WTC11 (cell line): ENCODE measurements at regions not wholly inside any gene's neighbourhood (a gene's known extent, or its start where the extent isn't known, plus 50 kb on each side); places are given as distances from the start of the nearest gene placed in this dataset.

Experiments
- CREB1 ChIP-seq: sonication (generic); formaldehyde crosslinking; IDR thresholded peaks from 2 replicates; pipeline ENCODE4 v1.8.0; 2023; ENCODE audit warnings: mild to moderate bottlenecking, missing genetic modification reagents
- CREM ChIP-seq: sonication (generic); formaldehyde crosslinking; IDR thresholded peaks from 2 replicates; pipeline ENCODE4 v1.8.1; 2022; ENCODE audit warnings: mild to moderate bottlenecking, missing genetic modification reagents, moderate library complexity
- ELF4 ChIP-seq: sonication (generic); formaldehyde crosslinking; IDR thresholded peaks from 2 replicates; pipeline ENCODE4 v1.8.1; 2022; ENCODE audit warnings: low read depth, mild to moderate bottlenecking, moderate library complexity, missing genetic modification reagents
- SP1 ChIP-seq: sonication (generic); formaldehyde crosslinking; conservative IDR thresholded peaks from 2 replicates; pipeline ENCODE4 v1.8.1; 2022; ENCODE audit warnings: missing genetic modification reagents
- TP53 ChIP-seq: sonication (generic); formaldehyde crosslinking; IDR thresholded peaks from 2 replicates; pipeline ENCODE4 v1.8.1; 2023; ENCODE audit warnings: mild to moderate bottlenecking, missing genetic modification reagents
- TF ChIP-seq, protein P1 (sequence below): sonication (generic); formaldehyde crosslinking; IDR thresholded peaks from 2 replicates; pipeline ENCODE4 v1.8.1; 2022; ENCODE audit warnings: mild to moderate bottlenecking, missing genetic modification reagents, moderate library complexity, borderline replicate concordance
- TF ChIP-seq, protein P2 (sequence below): sonication (generic); formaldehyde crosslinking; IDR thresholded peaks from 2 replicates; pipeline ENCODE4 v1.8.0; 2022; ENCODE audit warnings: mild to moderate bottlenecking, missing genetic modification reagents
- TF ChIP-seq, protein P3 (sequence below): fragments of 200-600 bp; IDR thresholded peaks from 2 replicates; pipeline ENCODE4 v1.8.0; 2022; ENCODE audit warnings: antibody characterized with exemption
- TF ChIP-seq, protein P4 (sequence below): sonication (generic); formaldehyde crosslinking; IDR thresholded peaks from 2 replicates; pipeline ENCODE4 v1.8.1; 2023; ENCODE audit warnings: mild to moderate bottlenecking, missing genetic modification reagents
- TF ChIP-seq, protein P5 (sequence below): sonication (generic); formaldehyde crosslinking; IDR thresholded peaks from 2 replicates; pipeline ENCODE4 v1.8.0; 2022; ENCODE audit warnings: mild to moderate bottlenecking, missing genetic modification reagents
- TF ChIP-seq, protein P6 (sequence below): sonication (generic); formaldehyde crosslinking; IDR thresholded peaks from 2 replicates; pipeline ENCODE4 v1.8.1; 2022; ENCODE audit warnings: low read depth, missing genetic modification reagents, borderline replicate concordance

DNA sequence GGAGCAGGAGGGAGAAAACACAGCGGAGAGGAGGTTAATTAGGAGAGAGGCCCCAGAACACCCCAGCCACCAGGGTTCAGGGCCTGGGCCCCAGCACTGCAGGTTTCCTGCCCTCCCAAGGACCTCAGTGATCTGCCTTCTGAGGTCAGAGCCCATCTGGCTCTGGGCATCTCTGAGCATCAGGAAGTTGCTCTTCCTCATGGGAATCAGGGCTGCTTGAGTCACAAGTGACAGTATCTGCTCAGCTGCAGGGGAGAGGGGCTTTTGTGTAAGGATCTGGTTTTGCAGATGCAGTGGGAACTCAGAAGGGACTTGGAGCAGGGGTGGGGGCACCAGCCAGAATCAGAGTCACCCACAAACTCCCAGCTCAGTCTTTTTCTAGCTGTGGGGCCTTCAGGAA is 472.1 kb downstream of the PTPRU start:
- TF ChIP-seq, protein P1, sequence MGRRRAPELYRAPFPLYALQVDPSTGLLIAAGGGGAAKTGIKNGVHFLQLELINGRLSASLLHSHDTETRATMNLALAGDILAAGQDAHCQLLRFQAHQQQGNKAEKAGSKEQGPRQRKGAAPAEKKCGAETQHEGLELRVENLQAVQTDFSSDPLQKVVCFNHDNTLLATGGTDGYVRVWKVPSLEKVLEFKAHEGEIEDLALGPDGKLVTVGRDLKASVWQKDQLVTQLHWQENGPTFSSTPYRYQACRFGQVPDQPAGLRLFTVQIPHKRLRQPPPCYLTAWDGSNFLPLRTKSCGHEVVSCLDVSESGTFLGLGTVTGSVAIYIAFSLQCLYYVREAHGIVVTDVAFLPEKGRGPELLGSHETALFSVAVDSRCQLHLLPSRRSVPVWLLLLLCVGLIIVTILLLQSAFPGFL (CRISPR knock-in tag): no peak
- TF ChIP-seq, protein P2, sequence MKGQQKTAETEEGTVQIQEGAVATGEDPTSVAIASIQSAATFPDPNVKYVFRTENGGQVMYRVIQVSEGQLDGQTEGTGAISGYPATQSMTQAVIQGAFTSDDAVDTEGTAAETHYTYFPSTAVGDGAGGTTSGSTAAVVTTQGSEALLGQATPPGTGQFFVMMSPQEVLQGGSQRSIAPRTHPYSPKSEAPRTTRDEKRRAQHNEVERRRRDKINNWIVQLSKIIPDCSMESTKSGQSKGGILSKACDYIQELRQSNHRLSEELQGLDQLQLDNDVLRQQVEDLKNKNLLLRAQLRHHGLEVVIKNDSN (CRISPR knock-in tag): no peak
- TF ChIP-seq, protein P3, sequence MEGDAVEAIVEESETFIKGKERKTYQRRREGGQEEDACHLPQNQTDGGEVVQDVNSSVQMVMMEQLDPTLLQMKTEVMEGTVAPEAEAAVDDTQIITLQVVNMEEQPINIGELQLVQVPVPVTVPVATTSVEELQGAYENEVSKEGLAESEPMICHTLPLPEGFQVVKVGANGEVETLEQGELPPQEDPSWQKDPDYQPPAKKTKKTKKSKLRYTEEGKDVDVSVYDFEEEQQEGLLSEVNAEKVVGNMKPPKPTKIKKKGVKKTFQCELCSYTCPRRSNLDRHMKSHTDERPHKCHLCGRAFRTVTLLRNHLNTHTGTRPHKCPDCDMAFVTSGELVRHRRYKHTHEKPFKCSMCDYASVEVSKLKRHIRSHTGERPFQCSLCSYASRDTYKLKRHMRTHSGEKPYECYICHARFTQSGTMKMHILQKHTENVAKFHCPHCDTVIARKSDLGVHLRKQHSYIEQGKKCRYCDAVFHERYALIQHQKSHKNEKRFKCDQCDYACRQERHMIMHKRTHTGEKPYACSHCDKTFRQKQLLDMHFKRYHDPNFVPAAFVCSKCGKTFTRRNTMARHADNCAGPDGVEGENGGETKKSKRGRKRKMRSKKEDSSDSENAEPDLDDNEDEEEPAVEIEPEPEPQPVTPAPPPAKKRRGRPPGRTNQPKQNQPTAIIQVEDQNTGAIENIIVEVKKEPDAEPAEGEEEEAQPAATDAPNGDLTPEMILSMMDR: no peak
- TF ChIP-seq ELF4 (CRISPR knock-in tag) (no peak), CREM (CRISPR knock-in tag) (no peak), CREB1 (CRISPR knock-in tag) (no peak), TP53 (CRISPR knock-in tag) (no peak), SP1 (CRISPR knock-in tag) (no peak)
- TF ChIP-seq, protein P4, sequence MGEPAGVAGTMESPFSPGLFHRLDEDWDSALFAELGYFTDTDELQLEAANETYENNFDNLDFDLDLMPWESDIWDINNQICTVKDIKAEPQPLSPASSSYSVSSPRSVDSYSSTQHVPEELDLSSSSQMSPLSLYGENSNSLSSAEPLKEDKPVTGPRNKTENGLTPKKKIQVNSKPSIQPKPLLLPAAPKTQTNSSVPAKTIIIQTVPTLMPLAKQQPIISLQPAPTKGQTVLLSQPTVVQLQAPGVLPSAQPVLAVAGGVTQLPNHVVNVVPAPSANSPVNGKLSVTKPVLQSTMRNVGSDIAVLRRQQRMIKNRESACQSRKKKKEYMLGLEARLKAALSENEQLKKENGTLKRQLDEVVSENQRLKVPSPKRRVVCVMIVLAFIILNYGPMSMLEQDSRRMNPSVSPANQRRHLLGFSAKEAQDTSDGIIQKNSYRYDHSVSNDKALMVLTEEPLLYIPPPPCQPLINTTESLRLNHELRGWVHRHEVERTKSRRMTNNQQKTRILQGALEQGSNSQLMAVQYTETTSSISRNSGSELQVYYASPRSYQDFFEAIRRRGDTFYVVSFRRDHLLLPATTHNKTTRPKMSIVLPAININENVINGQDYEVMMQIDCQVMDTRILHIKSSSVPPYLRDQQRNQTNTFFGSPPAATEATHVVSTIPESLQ (CRISPR knock-in tag): no peak
- TF ChIP-seq, protein P5, sequence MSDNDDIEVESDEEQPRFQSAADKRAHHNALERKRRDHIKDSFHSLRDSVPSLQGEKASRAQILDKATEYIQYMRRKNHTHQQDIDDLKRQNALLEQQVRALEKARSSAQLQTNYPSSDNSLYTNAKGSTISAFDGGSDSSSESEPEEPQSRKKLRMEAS (CRISPR knock-in tag): no peak
- TF ChIP-seq, protein P6, sequence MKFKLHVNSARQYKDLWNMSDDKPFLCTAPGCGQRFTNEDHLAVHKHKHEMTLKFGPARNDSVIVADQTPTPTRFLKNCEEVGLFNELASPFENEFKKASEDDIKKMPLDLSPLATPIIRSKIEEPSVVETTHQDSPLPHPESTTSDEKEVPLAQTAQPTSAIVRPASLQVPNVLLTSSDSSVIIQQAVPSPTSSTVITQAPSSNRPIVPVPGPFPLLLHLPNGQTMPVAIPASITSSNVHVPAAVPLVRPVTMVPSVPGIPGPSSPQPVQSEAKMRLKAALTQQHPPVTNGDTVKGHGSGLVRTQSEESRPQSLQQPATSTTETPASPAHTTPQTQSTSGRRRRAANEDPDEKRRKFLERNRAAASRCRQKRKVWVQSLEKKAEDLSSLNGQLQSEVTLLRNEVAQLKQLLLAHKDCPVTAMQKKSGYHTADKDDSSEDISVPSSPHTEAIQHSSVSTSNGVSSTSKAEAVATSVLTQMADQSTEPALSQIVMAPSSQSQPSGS (CRISPR knock-in tag): no peak
